ENCODE measurements at regions not wholly inside any gene's neighbourhood (a gene's known extent, or its start where the extent isn't known, plus 50 kb on each side); places are given as distances from the start of the nearest gene placed in this dataset.

GRCh38 chr5:174191850-174192655, 146.5 kb downstream of the NSG2 start:
- DNase-seq: peak; percentile 55

GRCh38 chr5:174192901-174193300, 147.4 kb downstream of the NSG2 start:
- DNase-seq: no peak

DNA sequence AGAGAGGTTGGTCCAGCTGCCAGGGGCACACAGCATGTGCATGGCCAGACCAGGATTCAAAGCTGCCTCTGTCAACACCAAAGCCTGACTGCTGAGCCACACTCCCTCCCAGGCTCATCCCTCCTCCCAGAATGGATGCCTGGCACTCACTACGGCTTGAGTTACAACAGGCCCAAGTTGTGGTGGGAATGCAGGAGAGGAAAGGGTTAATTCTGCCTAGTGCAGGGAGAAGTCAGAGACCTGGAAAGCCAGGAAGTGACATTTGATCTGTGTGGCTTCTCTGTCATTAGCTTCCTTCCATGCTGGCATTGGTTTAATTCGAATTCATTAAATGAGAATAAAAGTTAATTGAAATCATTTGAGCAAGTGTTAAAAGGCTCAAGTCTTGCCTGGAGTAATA, 150.0 kb downstream of the NSG2 start:
- DNase-seq: peak; percentile 65

GRCh38 chr5:174197929-174198328, 152.4 kb downstream of the NSG2 start:
- DNase-seq: no peak

DNA sequence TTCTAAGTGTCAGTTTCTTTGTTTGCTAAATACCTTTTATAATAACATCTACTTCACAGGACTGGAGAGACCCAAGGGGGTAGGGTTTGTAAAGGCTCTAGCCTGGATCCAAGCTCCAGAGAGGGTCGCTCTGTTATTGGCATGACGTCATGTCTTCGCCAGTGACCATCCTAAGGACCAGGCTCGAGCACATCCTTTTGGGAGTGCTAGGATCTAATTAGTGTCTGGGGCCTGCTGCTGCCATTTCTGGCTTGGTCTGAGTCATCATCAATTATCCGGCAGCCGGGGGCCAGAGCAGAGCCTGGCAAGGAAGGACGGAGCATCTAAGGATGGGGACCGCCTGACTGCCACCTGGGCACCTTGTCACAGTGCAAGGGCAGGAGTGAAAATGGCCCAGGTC, 153.0 kb downstream of the NSG2 start:
- peak; percentile 62 for DNase-seq

- no peak for DNase-seq
Measured at GRCh38 chr5:174202996-174203395, 157.5 kb downstream of the NSG2 start.

- peak; percentile 56 for DNase-seq
Measured at GRCh38 chr5:174204535-174205313, 159.2 kb downstream of the NSG2 start.

DNA sequence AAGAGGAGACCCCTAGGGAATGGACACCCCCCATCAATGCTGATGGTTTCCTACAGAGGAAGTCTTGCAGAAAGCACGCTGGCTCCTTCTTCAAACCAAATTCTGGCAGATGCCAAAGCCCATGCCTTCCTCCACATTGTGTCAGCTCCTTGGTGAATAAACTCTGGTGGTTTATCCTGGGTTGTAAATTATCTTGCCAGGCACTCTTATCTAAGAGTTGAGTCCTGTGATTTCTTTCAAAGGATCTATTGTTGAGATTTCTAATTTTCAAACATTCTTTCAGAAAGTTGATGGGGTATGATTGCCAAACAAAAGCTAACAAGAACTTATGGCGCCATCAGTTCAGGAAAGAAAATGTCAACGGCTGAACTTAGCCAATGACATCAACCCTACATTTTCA, 160.4 kb downstream of the NSG2 start:
- DNase-seq: no peak

- no peak for DNase-seq
Measured at GRCh38 chr5:174210596-174211276, 165.2 kb downstream of the NSG2 start.

DNA sequence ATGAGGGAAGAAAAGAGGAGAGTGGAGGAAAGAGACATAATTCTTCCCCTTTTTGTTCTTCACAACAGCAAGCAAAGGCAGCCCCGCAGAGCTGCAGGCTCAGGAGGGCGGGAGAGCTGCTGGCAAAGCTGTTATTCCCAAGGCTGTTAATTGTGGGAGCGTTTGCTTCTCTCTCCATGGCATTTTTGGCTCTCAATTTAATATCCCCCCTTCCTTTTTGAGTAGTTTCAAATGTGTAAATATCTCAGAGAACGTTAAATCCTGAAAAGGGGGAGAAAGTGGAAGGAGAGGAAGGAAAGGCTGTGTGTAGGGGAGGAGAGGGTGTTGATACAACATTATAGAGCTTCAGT, 165.7 kb downstream of the NSG2 start:
- DNase-seq: peak; percentile 32

DNA sequence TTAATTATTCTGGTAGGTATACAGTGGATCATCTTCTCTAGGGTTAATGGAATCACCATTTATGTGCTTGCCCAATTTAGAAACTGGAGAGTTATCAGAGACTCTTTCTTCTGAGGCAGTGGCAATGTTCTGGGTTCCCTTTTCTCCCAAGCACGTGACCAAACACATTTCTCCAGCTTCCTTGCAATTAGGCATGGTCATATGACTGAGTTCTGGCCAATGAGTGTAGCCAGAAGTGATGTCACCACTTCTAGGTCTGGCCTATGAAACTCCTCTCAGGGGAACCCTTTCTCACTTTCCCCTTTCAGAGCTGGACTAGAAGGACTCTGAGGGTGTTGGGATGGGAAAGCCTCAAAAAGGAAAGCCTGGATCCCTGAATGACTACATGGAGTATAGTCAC, 172.0 kb downstream of the NSG2 start:
- no peak for DNase-seq

GRCh38 chr5:174218162-174218561, 172.7 kb downstream of the NSG2 start:
- no peak for DNase-seq

DNA sequence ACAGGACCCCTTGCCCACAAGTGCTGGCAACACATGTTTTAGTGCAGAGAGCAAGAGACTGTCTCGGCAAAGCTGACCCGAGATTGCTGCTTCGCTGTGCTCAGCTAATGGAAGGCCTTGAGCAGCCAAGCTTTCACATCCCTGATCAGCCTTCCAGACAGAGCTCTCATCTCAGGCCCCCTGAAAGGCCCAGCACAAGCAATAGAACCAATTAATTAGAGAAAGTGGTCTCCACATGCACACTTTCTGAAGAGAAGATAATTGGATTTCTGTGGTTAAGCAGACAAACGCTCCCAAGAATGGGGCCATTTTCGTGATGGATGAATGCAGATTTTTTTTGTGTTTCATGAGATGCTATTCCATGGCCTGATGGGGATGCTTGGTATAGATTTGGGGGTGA, 174.9 kb downstream of the NSG2 start:
- DNase-seq: no peak

DNA sequence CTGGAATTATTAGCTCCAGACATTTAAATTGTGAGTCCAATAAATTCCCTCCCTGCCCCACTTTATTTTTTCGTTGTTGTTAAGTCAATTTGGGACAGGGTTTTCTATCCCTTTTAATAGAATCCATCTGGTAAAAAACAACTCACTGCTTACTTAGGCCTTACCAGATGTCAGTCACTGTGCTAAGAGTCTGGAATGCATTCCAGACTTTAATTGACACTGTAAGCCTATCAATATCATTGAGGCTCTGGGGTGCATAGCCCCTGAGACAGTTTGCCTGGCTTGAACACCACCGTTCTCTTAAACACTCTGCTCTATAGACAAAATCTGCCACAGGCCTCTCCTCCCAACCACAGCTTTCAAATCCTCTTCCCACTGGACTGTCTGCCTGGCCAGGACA, 175.9 kb downstream of the NSG2 start:
- DNase-seq: no peak

- DNase-seq: no peak
Measured at GRCh38 chr5:174221946-174222345, 176.4 kb downstream of the NSG2 start.

DNA sequence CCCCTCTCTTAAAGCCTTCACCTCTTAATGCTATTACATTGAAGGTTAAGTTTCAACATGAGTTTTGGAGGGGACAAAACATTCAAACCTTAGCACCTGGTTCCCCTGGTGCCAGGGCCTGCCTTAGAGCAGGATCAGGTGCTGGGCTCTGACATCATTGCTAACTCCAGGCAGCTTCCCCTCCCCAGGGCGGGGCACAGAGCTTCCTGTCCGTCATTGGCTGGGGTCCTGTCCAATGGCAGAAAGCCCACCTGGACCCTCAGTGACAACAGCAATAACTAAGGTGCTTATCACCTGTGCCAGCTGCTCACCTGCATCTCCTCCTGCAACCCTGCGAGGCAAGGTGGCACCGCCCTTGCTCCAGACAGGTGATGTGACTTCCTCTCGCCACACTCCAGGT, 177.4 kb downstream of the NSG2 start:
- peak; percentile 97 for DNase-seq

- DNase-seq: no peak
Measured at GRCh38 chr5:174223355-174223754, 177.8 kb downstream of the NSG2 start.

DNA sequence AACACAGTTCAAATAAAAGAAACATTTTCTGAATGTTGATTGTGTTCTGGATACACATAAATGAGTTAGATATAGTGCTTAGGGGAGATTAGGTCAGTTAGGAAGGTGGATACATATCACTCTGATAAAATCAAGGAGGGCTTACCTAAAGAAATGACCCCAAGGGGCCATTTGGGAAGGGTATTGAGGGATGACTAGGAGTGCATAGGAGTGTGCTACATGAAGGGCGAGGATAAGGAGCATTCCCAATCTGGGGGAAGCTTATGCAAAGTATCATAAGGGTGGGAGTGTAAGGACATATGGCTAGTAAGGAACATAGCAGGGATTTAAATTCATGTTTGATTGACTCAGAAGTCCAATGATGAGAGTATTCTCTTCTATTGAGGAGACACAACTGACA, 183.6 kb downstream of the NSG2 start:
- DNase-seq: no peak

DNA sequence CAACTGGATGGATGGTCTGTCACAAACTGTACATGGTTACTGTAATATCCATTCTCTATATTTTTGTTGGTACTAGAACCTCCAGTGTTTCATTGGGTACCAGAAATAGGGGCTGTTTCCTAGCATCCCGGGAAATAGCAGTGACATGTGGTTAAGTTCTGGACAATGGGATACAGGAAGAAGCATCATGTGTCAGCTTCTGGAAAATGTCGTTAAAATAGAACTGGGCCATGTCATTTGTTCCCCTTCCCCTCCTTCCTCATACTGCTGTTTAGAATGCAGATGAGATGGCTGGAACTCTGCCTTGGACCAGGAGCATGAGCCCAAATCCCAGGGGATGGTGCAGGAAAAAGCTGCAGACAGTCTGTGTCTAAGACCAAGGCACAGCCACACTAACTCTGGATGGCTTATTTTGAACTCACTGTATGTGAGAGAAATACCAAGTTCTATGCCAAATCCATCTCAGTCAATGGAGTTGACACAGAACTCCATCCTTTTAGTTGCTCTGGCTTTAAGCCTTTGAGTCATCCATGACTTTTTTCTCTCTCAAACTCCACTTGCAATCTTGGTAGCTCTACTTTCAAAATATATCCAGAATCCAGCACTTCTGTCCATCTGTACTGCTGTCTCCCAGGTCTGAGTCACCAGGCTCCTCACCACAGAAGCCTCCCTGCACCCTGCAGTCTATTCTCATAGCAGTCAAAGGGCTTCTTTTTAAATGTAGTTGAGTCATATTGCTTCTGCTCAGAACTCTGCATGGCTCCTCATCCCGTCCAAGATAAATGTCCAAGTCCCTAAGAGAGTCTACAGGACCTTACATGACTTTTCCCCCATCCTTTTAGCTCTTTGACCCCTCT, 184.2 kb downstream of the NSG2 start:
- no peak for DNase-seq

- DNase-seq: no peak
Measured at GRCh38 chr5:174231956-174232487, 186.5 kb downstream of the NSG2 start.

DNA sequence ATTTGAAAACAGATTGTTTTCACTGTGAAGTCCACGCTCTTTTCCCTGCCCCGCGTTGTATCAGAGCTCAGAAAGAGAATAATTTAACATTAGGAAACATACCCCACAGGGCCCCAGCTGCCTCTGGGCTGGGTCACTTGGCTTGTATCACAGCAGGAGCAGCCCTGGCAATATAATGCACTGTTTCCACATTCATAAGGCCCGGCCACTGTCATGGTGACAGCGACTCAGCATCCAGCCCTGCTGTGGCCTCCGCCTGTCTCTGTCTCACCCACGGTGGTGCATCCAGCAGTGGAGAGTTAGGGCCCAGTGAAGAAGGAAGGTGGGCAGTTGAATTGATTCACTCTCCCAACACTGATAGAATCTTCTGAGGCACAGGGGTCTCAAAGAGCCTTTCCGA, 188.9 kb downstream of the NSG2 start:
- DNase-seq: no peak

- no peak for DNase-seq
Measured at GRCh38 chr5:174235221-174236011, 189.9 kb downstream of the NSG2 start.

Data from NCI-H69 (cell line).